ENCODE measurements at regions not wholly inside any gene's neighbourhood (a gene's known extent, or its start where the extent isn't known, plus 50 kb on each side); places are given as distances from the start of the nearest gene placed in this dataset.

DNA sequence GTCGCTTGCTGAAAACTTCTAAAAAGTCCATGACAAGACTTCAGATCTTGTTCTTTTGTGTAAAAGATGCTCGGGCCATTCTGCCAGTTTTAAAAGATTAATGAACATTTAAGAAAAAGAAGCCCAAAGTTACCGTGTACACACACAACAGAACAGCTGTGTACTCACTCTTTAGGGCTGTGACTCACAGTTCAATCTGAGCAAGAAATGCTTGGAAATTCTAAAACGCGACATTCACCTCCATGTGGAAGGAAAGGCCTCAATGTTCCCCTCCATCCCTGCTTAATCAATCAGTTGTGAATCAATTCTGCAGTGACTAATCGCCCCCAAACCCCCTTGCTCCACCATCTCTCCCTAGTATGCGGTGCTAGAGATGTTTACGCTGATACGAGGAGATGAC, 609.9 kb upstream of the SALL1 start:
- no peak for DNase-seq

DNA sequence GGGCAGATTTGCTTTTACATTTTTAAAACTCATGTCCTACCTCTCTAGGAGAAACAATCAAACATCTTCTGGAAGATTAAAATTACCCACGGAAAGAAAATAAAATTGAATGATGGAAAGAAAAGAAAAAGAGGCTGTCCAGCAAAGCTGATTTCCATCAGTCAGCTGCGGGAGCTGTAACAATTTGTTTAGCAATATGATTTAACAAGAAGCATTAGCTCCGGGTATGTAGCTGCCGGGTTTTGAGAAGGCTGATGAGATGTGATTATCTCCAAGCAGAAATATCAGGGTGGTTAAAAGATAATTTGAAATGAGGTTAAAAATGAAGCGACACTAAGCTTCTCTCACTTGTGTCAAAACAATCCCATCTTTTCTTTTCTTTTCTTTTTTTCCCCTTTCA, 608.9 kb upstream of the SALL1 start:
- no peak for DNase-seq

DNA sequence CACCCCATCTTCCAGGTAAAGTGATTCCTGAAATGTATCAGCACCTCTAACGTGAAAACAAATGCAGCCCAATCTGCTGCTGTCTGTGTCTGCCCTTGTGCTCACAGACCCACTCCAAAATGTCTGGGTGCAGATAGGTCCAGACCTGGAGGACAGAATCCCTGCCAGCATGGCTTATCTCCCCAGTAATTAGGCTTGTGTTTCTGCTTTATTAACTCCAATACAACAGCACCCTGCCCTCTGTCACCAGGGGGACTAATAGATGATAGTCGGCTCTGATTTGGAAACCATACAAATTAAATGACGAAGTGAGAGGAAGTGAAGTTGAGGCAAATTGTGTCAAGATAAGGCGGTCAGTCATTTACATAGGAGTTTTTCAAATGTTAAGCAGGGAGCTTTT, 608.3 kb upstream of the SALL1 start:
- DNase-seq = no peak

DNA sequence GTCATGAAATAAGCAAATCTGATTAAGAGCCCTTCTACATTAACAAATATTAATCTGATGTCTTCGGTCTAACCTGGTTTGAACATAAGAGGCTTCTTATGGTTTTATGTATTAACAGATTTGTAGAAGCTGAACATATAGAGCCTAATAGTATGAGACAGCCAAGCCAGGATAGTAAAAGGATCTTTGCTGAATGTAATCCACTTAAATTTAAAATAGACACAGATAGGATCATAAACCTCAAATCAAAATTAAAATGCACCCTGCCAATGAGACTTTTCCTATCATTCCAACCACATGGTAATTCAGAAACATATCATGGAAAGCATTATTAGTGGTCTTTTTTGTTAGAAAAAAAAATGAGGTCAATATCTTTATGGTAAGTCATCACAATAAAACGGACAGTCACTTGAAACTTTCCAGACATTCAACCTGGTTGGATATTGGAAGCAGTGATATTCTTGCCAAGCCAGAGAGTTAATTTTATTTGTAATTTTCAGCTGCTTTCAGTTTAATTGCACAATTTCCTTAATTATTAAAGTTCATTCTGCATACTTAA, 606.9 kb upstream of the SALL1 start:
- DNase-seq = no peak

DNA sequence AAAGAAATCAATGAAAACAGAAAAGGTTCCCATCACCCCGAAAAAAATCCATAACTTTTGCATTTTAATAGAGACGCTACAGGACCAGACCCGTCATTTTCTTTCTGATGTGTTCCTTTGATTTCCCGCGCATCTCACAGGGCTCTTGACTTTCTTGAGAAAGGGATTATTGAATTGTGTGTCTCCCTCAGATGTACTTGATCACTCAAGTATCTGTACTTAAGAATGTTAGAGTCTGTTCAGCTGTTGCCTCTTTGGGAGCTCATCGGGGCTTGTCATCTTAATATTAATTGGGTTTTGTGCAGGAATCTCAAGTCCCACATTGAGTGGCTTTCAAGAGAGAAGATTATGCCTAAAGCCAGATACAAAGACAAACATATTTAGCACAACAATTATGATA, 606.4 kb upstream of the SALL1 start:
- DNase-seq = no peak

DNA sequence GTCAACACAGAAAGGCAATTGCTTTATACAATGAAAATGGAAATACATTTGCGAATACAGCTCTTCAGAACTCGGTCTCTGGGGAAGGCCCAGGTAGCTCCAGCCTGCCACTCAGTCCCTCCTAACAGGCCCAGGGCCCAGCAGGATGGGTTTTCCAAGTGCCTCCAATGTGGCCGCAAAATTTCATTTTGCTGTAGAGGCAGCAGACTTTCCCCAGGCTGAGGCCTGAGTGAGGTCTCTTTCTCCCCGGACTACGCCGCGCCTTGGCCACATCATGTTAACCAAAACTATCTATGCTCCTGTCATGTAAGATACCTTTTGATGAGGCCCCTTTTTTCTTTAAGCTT, 606.0 kb upstream of the SALL1 start:
- no peak for DNase-seq

DNA sequence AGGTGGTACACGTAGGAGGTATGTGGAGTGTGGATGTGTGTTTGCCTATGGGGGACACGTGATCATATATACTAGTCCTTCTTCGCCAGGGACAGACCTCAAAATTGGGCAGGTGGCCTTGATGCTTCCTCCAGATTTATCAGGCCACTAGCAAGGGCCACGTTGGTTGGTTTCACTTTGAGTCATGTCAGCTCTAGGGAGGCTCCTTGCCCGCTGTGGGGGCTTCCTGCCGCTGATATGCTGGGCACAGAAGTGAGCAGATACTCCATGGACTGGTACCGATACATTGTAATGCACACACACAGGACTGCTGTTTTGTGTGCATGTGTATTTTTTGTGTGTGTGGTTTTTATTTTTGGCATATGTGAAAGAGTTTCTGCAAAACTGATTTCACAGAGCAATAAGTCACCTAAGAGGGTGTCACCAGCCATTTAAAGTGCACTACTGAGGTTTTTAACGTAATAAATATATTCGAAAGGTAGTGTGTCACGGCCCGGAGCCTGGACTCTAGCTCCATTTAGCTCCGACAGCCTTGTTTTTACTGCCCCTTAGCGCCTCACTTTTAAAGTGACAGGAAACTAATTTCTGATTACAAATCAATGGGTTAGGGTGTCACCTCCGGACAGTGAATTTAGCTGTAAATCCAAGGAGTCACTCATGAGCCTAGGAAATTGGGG, 605.5 kb upstream of the SALL1 start:
- DNase-seq = no peak

DNA sequence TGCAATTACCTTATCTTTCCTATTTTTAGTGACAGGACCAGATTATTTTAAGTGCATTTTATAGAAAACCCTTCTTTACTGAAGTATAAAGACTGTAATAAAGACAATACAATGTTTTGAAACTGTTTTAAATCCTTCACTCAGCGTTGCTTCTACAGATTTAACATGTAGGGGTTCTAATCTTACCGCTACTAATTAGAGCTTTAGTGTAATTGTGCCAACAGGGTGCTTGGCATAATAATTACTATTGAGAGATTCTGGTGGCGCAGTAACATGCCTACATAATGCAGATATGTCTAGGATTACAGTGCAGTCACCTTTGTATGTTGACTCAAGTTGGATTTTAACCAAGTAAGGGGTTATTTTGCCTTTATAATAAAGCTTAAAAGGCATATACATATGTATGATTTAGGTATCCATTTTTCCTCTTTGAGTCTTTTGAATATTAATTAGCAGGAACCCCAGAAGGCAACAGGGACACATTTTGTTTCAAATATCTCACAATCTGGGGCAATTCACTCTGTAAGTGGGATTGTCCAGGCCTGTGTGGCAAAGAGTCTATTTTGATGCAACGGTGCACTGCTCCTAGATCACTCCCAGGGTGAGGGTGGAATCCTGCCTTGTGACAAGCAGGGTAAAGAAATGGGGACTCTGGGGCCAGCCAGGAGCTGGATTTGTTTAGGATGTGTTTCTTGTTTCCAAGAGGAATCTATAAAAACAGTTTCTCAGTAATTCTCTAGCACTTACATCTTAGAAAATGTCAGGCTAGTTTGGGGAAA, 604.7 kb upstream of the SALL1 start:
- DNase-seq = no peak

DNA sequence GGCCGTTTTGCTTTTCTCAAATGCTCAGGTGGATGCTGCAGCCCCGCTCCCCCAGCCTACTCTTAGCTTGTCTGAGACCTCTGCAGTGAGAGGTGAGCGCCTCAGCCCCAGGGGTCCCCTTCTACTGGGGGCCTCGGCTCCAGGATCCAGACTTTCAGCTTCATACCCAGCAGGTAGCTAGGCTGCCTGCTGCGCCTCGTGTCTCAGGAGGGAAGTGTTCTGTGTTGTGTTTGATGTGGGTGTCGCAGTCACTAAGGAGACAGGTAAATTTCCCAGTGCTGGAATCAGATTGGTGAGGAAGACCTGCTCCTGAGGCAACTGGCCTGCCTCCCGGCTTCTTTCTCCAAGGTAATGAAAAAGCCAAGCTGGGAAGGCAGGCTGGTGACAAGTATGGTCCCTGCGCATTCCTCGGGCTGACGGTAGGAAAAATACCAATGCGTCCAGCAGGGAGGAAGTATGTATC, 604.0 kb upstream of the SALL1 start:
- no peak for DNase-seq

DNA sequence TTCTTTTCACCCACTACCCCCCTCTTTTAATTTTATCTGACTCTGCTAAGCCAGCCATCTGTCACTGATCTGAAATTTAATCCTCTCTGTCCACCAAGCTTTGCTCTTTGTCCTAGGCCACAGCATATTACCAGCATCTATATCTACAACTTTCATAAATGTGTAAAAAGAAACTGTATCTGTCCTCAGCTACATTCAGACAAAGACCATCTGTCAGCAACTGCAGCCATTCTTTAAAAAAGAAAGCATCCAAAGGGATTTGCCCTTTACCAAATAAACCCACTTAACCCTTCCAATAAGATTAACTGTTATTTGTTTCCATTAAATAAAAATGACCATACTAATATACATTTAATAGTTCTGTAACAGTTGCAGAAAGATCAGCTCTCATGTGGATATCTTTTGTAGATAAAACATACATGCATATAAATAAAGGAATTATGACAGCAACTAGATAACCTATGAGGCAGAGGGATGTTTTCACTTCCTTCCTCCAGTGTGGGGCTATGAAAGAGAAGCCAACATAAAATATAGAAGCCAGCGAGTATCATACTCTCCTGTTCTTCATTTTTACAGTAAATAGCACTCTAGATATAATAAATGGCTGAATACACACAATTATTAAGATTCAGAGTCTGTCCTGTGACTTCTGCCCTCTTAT, 602.5 kb upstream of the SALL1 start:
- DNase-seq = no peak

DNA sequence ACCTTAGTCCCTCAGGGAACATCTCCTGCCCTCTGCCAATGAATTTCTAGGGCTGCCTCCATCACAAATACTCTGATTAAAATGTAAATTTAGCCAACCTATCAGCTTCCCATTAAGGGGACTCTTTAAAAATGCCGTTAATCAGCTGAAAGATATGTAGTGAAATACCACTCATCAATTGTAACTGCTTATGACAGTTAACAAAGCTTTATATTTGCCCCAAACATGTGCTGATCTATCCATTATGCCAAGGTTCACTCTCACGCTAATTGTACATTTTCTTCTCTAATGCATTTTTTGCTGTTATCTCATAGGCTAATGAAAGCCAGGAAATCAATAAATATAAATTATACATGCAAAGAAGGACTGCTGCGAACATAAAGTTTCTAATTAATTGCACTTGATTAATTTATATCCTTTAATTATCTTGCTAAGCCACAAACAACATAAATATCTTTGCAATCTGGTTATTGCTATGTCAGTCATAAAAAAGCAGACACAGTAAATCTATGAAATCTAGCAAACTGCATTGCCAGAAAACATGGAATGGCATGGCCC, 601.4 kb upstream of the SALL1 start:
- no peak for DNase-seq

DNA sequence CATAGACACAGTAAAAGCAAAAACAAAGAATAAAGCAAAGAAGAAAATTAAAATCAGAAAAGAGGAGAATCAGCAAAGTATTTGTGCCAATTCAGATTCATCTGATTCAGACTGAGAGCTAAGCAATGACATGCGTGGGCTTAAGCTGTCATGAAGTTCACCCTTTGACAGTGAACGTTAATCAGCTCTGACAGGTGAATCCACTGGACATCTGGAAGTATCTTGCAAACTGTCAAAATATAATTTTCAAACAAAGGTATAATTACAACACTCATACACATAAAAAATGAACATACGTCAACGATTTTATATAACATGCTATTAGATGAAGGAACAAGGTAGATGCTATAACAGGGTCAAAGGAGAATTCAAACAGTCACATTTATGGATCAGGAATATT, 596.3 kb upstream of the SALL1 start:
- DNase-seq = no peak

DNA sequence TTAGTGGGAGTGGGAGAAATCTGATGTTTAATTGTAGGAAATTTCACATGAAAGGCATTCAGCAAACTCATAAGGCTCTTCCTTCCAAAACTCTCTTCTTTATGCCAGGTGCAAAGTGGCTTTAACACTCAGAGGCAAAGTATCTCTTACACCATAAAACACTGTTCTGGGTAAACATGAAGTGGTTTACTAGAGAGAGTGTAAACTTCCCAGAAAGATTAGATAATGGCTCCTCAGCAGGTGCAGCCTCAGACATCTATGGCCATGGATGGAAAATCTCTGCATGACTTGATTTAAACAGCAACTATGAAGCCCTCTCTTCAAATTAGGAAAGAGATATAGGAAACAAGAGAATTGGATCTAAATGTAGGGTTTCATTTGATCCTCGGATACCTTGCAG, 583.1 kb upstream of the SALL1 start:
- no peak for DNase-seq

DNA sequence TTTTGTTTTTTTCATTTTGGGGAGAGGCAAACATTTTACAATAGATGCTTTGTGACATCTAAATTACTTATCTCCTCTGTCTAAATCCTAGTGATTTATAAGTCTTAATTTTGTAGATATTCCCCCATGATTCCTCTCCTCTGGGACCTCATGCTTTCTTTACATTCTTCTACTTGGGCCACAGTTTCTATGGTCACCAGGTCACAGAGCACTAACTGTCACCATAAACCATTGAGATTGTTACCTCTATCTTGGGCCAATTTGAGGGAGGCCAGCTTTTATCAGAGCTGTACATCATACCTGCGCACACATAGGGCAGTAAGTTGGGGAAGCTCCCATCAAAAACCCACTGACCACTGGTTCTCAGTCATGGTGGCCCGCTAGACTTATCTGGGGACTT, 582.1 kb upstream of the SALL1 start:
- no peak for DNase-seq

DNA sequence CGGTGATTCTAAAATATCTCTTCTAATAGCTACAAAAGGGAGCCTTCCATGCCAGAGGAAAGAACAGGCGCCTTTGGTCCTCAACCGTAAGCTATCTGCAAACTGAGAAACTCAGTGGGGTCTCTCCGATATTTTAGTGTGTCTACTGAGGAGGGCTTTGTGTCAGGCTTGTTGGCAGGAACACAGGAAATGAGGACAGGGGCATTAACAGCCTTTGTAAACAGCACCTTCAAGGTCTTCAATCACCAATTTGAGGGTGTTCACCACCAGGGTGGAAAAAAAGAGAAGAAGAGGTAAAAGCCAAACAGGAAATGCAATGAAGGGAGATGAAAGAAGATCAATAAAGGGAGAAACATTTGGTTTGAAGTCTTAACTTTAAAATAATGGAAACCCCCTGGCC, 580.1 kb upstream of the SALL1 start:
- no peak for DNase-seq

DNA sequence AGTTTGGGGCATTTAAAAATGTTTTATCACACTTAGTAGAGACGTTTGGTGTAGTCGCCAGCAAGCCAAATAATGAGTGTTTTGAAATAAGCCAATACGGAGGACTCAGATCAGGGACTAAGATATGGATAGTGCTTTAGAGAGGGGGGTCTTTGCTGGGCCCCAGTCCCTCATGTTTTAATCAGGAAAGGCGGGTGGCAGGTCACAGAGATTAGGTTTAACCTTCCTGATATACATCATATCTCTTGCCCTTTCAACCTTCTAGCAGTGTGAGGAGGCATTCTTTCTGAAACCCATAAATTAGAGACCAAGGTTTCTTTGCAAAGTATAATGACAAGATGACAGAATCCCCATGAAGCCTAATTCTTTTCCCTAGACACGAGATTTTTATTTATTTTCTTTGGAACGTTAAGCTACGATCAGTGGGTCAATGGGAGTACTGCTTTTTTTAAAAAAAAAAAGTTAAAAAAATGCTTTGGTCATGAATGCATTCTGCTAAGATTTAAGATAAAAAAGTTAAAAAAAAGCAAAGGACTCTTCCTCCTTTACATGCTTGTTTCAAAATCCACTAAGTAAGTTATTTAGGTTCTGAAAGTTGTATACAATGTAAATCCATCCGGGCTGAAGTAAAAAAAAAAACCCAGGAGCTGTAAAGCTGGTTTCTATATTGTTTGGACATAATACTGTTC, 572.1 kb upstream of the SALL1 start:
- DNase-seq = no peak

DNA sequence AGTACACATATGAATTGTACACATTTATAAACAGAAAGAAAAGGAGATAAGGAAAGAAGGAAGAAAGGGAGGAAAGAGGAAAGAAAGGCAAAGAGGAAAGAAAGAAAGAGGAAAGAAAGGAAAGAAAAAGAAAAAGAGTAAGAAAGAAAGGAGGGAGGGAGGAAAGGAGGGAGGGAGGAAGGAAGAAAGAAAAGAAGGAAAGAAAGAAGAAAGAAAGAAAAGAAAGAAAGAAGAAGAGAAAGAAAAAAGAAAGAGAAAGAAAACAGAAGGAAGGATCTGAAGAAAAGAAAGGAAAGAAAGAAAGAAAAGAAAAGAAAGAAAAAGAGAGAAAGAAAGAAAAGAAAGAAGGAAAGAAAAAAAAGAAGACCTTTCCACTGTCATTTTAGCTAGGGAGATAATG, 571.4 kb upstream of the SALL1 start:
- DNase-seq = no peak

DNA sequence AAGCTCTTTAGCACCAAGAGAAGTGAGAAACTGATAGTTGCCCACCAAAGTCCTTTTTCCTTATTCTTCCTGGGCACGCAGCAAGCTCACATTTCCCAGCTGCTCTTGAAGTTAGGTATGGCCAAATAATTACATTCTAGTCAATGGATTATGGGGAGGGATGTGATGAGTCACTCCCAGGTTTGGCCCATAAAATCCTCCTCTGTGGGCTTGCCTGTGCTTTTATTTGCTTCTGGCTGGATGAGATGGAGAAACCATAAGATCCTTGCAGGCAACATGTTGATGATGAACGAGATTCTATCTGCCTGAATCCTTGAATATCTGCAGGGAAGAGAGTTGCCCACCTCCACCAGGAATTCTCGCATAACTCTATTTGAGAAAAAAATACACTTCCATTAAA, 568.3 kb upstream of the SALL1 start:
- DNase-seq = no peak

DNA sequence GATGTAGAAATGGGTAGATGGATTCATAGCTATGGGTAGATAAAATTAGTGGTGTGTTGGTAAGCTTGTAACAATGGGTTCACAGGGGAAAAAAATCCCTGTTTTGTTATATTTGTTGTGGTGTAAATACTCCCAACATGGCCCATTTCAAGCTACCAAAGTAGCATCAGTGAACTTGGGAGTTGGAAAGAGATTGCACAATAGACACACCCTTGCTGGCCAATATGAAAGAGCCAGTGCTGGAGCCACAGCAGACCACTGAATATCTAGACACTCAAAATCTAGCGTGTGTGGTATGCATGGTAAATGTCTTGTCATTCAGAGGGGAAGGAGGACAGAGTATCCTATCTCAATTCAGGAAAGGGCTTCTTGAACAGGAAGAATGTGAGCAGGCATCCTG, 565.1 kb upstream of the SALL1 start:
- no peak for DNase-seq

DNA sequence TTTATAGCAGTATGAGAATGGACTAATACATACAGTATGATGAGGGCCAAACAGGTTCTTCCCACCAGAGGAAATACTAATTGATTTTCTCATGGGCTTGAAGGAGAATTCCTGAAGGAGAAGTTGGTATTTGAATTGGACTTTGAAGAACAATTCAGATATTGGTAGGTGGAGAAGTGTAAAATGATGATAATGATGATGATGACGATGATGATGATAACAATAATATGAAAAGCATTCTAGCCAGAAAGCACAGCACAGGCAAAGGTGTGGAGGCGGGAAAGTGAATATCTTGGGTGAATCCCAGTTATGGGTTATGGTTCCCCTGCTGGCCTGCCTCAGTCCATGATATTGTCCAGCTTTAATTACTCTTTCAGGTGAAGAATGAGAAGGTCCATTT, 562.4 kb upstream of the SALL1 start:
- no peak for DNase-seq

DNA sequence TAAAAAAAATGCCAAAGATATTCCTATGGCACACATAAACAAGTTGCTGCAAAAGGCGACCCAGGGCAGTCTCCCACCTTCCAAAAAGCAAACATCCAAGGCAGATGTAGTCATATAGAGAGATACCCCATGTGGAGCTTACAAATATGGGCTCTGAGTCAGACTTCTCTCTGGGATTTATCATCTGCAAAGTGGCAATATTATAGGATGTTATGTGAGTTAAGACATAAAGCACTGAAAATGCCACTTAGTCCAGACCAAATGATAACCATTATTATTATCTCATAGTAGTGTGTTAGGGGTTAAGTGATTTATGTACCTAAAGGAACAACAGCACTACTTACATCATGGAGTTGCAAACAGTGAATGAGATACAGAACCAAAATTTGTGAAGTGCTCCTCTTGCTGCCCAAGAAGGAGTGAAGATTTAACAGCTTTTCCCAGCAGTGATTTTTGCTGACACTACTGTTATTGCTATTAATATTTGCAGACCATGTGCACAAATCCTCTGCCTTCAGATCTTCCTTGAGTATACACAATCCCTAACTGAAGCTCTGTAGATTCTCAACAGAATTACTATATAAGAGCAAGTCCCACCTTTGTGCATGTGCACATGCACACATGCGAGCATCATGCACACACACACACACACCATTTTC, 560.0 kb upstream of the SALL1 start:
- DNase-seq = no peak

DNA sequence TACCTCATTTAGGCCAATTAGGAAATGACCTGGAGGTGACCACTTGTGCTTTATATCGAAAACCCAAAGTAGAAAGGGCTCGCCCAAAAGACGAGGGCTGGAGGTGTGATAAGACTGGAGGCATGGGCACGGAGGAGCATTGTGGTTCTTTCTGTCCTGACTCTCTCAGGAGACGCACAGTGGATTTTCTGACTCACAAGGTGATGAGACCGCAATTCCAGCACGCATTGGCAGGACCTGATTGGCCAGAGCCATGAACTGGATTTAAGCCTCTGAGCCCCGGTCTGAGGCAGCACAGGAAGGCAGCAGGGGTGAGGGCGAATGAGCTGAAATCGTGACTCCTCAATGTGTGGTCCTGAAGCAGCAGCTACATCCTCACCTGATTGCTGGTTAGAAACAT, 559.1 kb upstream of the SALL1 start:
- DNase-seq = no peak

DNA sequence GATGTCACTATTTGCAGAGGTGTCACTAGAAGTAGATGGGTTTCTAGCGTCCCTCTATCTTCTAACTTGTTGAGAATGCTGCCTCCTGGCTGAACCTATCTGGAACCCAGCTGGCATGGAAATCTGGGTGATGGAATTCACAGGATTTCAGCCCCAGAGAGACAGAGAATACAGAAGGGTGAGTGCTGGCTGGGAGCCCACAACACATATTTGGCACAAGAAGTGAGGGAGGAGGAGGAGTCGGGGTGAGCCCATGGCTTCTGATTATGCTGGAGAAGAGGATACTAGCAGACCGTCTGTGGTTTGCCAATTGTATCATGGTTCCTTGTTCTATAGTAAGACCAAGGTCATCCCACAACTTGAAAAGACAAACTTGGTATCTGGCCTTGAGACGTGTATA, 557.8 kb upstream of the SALL1 start:
- DNase-seq = no peak
